ENCODE measurements at regions not wholly inside any gene's neighbourhood (a gene's known extent, or its start where the extent isn't known, plus 50 kb on each side); places are given as distances from the start of the nearest gene placed in this dataset.

- no peak for DNase-seq (ENCODE audit: low spot score)
Measured at GRCh38 chr14:46279776-46280175, 371.8 kb downstream of the RPL10L start.

GRCh38 chr14:46279327-46279726 is 372.3 kb downstream of the RPL10L start:
- DNase-seq (ENCODE audit: low spot score): no peak

- no peak for DNase-seq (ENCODE audit: low spot score)
Measured at GRCh38 chr14:46259536-46259935, 392.0 kb downstream of the RPL10L start.

- no peak for DNase-seq (ENCODE audit: low spot score)
Measured at GRCh38 chr14:46256381-46256780, 395.2 kb downstream of the RPL10L start.

GRCh38 chr14:46250113-46250703 is 401.4 kb downstream of the RPL10L start:
- DNase-seq (ENCODE audit: low spot score): no peak

GRCh38 chr14:46248001-46248630 is 403.5 kb downstream of the RPL10L start:
- DNase-seq (ENCODE audit: low spot score): no peak

- DNase-seq (ENCODE audit: low spot score): no peak
Measured at GRCh38 chr14:46245276-46245675, 406.3 kb downstream of the RPL10L start.

- no peak for DNase-seq (ENCODE audit: low spot score)
Measured at GRCh38 chr14:46233786-46234185, 417.8 kb downstream of the RPL10L start.

GRCh38 chr14:46230540-46230939 is 421.0 kb downstream of the RPL10L start:
- no peak for DNase-seq (ENCODE audit: low spot score)

GRCh38 chr14:46215801-46216200 is 435.8 kb downstream of the RPL10L start:
- no peak for DNase-seq (ENCODE audit: low spot score)

GRCh38 chr14:46198676-46199075 is 452.9 kb downstream of the RPL10L start:
- no peak for DNase-seq (ENCODE audit: low spot score)

- no peak for DNase-seq (ENCODE audit: low spot score)
Measured at GRCh38 chr14:46197856-46198255, 453.7 kb downstream of the RPL10L start.

Data from hematopoietic multipotent progenitor cell treated with erythropoietin and hydrocortisone succinate and interleukin-3 and kit ligand, for 15 days (in vitro differentiated cells).